D341Med (cell line): ENCODE measurements at regions not wholly inside any gene's neighbourhood (a gene's known extent, or its start where the extent isn't known, plus 50 kb on each side); places are given as distances from the start of the nearest gene placed in this dataset.
"Not testable (repeated sequence)": the region's sequence is repeated elsewhere in the genome, so short reads cannot be mapped to it uniquely, and the experiment has no call there.

Source experiments
- DNase-seq: peaks from one replicate; pipeline ENCODE4 v3.0.0; 2012; ENCODE audit warnings: low spot score

DNA sequence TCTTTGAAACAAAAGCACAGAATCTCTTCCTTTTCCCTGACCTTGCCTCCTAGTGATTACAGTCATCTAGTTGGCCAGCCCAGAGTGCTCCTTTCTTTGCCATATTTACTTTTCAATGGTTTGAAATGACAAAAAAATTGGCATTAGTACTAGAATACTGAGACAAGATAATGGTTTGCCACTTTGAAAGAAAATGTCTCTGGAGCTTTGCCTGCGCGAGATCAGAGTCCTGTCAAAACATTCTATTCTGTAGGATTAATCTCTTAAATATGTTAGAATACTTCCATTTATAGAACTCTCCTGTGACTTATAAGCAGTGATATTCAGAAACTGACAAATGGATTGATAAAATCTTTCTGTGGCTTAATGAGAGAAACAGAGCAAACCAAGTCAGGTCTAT, 484.0 kb upstream of the IZUMO3 start:
- no peak for DNase-seq

DNA sequence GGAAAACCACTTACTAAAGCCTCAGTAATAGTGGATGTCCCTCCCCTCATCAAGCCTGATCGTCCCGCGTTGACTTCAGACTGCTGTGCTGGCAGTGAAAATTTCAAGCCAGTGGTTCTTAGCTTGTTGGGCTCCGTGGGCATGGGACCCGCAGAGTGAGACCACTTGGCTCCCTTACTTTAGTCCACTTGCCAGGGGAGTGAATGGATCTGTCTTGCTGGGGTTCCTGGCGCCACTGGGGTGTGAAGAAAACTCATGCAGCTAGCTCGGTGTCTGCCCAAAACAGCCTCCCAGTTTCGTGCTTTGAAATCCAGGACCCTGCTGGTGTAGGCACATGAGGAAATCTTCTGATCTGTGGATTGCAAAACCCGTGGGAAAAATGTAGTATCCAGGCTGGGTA, 480.0 kb upstream of the IZUMO3 start:
- DNase-seq = no peak

DNA sequence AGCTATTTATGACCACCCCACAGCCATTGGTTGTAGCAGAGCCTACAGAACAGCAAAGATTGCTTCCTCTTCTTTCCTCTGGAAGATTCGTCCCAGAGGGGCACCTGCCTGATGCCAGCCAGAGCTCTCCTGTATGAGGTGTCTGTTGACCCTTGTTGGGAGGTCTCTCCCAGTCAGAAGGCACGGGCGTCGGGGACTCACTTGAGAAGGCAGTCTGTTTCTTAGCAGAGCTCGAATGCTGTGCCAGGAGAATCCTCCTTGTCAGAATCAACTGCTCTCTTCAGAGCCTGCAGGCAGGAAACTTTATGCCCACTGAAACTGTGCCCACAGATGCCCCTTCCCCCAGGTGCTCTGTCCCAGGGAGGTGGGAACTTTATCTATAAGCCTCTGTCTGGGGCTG, 479.5 kb upstream of the IZUMO3 start:
- no peak for DNase-seq

DNA sequence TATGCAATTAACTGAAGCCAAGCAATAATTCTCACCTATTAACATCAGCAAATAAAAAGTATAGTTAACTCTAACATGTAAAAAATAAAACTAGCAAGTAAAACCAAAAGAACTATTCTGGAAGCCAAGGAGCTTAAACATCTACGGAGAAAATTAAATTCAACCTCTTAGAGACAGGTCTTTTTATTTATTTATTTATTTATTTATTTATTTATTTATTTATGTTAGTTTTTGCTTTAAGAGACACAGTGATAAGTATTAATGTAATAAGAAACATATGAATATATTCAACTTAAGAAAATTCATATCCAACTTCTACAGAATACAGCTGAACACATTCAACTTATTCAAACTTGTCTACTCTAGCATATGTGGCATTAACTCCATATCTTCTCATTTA, 472.1 kb upstream of the IZUMO3 start:
- DNase-seq = no peak

DNA sequence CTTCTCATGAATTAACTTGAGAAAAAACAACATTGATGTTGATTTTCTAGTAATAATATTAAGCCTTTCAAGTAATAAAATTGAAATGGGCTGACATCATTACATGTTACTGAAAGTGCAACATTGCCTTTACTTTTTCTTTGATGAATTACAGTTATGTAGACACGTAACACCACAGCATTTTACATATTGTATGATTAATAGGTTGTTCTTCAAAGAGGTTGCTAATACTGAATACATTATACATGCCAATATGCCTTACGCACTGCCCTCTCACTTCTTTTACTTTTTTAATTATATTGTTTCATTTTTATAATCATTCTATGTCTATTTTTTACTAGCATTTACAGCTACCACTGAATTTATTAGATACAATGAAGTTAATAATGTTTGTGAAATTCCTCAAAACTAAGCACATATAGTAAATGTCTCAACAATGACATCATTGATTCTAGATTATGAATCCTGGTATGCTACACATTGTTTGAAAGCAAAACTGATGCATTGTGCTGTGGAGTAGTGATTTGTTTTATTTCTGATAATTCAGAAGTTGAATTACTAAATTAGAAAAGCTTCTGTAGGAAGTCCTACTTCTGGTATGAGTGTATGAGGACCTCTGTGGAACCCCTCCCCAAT, 464.4 kb upstream of the IZUMO3 start:
- no peak for DNase-seq

DNA sequence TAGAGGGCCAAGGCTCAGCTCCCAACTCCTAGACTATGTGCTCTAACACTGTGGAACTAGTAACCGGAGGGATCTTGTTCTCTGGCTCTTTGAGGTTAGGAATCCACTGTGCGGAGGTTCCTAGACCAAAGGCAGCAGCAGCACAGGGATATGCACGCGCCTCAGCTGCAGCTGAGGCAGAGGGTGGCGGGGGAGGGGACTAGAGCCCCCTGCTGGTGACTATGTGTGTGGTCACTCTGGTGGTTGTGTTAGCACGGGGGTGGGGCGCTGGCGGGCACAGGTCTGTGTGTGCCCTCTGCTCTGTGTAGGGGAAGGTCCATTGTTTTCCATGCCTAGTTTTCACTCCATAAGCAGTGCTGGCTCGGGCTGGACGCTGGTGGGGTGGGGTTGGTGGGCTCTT, 458.0 kb upstream of the IZUMO3 start:
- no peak for DNase-seq

DNA sequence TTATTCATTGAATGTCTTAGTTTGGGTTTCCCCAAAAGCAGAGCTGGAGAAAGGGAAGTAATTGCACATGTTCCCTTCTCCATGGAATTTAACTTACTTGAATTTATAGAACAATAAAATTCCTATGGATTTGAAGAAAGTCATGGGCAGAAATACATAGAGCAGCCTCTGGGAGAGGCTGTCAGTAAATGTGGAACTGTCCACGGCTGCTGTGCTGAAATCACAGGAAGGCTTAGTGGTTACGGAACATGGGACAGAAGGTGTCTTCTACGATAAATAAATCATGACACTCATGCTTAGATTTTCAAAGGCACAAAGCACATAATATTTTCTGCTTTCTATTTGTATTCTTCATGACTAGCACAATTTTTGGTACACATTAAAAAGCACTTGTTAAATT, 440.6 kb upstream of the IZUMO3 start:
- DNase-seq = no peak

DNA sequence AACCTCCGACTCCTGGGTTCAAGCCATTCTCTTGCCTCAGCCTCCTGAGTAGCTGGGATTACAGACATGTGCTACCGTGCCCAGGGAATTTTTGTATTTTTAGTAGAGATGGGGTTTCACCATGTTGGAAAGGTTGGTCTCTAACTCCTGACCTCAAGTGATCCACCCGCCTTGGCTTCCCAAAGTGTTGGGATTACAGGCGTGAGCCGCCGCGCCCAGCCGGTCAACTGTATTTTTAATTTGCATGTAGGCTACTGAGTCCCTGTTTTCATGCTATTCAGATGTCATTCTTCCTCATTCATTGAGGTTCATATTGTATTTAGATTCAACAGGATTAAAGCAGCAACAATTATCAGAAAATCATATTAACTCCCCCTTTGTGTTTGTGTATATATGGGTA, 425.1 kb upstream of the IZUMO3 start:
- not testable (repeated sequence) for DNase-seq

DNA sequence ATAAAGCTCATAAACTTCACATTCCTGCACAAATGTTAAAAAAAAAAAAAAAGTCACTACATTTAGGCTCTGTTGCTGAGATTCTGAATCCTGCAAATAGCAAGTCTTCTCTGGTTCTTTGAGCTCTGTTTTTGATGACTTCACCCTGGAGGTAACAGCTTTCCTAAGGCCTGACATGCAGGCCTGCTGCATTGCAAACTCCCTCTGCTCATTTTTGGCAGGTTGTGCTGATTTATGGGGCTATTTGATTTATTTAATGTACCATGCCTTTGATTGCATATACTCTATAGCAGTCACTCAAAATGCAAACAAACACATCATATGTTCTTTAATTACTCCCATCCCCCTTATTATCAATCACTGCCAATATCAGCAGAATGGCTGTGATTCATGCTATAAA, 416.1 kb upstream of the IZUMO3 start:
- no peak for DNase-seq

DNA sequence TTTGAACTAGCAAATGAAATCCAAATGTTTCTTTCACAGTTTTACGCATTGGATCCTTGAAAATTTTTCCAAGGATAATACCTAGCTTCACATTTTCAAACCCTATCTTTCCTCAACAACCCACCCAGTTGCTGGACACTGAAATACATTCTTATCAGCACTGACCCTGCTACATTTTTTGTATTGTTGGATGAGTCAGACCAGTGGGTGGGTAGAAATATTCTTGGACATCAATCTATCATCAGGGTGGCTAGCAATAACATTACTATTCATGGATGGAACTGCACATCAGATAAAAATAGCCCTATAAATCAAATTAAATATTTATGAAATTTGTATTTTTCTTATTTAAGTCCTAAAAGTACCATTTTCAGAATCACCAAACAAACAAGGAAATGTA, 407.4 kb upstream of the IZUMO3 start:
- no peak for DNase-seq

DNA sequence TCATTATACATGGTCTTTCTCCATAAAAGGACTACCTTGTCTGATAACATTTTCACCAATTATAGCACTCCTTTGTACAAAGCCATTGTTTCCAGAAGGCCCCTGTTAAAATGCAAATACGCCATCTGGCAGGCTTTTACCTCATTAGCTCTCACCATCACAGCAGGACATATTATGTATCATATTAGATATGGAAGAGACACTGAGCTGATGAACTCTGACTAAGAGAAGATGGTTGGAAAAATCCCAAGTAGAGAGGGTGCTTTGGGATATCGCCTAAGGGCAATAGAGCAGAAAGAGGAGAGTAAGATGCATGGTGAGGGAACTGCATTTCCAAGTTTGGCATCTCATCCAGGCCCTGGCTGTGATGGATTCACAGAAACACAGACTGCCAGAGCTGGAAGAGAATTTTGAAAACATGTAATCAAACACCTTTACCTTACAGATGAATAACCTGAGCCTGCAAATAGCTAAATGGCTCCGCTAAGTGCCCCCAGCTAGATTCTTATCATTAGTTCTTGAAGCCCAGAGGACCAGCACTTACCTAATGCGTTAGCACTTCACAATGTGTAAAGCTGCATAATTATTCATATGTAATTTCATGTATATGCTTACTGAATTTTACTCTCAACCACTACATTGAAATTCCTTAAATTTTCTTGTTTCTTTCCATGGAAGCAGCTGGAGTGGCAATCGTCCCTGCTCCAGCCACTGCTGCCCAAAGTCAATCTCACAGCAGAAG, 393.6 kb upstream of the IZUMO3 start:
- DNase-seq = peak; percentile 42

DNA sequence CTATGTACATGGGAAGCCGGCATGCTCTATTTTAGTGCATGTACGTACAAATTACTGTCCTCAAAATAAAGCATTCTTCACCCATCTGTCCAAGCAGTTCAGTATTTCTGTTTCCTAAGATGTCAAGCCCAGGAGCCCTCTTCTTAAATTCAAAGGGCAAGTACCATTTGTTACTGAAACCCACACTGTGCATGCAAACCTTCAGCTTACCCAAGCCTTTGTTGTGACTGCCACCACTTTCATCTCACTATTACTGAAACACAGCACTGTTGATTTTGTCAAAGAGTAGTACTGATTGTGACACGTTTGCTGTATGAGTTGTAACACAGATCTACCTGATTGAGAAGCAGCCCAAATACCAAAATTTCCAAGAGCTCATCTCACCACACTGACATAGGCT, 390.4 kb upstream of the IZUMO3 start:
- DNase-seq = no peak

DNA sequence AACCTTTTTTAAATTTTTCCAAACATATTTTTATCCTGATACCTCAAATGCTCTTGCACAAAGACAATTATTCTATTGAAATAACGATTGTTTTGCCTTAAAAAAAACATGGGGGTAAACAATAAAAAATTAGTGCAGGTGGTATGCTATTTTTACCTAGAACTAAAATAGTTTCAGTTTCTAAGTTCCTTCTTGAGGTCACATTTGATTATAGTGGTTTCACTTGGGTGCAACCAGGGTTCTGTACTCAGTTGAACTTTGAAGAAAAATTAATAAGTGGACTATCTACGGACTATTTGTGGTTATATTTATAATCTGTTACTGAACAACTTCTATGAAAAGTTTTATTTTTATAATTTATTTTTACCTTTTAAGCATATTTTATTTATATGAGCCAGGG, 387.1 kb upstream of the IZUMO3 start:
- no peak for DNase-seq

DNA sequence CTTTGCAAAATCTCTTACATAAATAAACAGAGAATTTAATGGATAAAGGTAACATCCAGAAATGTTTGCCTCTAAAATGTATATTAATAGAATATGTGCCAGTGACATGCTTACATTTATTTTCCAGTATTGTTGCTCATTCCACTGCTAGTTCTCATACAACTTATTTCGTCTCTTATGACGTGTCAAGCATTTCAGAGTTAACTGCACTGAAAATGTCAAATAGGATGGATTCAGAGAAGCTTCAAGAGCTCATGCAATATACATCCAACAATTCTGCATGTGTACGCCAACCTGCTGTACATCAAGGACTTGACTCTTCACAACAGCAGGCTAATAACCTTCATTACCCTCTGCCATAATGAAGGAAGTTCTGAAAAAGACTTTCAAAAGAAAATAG, 386.2 kb upstream of the IZUMO3 start:
- no peak for DNase-seq

DNA sequence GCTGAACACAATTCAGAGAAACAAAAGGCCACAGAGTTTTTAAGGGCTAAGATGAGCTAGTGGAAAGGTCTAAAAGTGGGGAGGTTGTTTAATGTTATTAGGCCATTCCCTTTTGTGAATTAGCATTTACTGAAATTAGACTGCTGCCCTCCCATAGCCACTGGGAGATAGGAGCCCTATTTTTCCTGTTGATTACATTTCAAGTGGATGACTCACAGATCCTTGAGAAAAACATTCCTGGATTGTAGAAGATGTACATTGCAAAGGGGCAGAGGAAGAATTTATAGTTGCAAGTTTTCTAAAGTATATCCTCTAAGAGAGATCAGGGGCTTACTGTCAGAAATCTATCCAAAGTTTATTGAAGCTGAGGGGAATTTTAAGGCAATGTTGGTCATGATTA, 367.1 kb upstream of the IZUMO3 start:
- no peak for DNase-seq

DNA sequence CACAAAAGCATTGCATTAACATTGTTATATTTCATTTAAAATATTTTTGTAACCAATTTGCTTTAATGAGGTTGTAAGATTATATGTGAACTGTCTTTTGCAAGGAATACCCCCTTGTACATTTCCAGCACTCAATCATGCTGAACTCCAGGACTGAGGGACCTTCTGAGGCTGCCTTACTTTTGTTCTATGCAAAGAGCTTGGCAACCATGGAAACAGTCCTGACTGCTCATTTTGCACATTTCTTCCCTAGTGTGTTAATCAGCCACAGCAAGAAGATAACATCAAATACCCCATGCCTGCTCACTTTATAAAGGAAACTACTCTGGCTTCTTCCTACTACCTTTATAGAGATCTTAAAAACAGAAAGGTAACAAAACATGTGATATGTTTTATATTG, 355.6 kb upstream of the IZUMO3 start:
- DNase-seq = no peak

DNA sequence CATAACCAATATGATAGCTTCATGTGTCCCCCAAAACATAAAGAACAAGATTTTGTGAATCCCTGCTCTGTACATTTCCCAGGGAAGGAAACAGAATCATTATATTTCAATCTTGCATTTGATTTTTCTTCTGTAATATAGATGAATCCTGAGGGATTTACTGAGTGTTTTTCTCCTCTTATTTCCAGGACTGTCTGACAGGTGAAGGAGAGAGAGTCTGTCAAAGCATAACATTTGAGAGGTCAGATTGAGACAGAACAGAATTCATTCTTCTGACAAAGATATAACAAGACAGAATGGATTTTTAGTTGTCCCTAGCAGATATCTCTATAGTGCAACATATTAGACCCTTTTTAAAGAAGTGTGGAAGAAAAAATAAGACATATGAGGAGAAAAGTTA, 354.5 kb upstream of the IZUMO3 start:
- DNase-seq = no peak

DNA sequence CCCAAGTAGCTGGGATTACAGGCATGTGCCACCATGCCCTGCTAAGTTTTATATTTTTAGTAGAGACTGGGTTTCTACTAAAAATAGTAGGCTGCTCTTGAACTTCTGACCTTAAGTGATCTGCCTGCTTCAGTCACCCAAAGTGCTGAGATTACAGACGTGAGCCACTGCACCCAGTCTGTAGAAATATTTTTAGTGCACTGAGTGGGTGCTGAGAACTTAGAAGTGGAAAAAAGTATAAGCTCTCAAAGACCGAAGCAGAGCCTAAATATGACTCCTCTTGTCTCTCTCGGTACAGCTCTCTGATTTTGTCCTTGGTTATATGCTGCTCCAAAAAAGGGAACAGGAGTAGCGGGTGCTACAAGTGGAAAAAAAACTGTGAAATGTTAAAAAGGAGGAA, 353.8 kb upstream of the IZUMO3 start:
- DNase-seq = no peak

DNA sequence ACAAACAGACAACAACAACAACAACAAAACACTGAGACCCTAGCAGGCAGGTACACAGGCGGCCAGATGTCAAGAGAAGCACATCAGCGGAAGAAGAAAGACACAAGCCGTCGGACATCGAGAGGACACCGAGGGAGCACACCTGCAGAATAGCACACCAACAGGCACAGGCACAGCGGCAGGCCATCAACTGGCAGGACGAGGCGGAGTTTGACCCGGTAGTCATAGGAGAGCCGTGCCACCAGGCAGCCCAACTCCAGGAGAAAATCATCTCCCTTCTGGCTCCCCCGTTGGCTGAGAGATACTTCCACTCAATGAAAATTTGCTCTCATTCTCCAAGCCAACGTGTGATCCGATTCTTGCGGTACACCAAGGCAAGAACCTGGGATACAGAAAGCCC, 352.1 kb upstream of the IZUMO3 start:
- no peak for DNase-seq

DNA sequence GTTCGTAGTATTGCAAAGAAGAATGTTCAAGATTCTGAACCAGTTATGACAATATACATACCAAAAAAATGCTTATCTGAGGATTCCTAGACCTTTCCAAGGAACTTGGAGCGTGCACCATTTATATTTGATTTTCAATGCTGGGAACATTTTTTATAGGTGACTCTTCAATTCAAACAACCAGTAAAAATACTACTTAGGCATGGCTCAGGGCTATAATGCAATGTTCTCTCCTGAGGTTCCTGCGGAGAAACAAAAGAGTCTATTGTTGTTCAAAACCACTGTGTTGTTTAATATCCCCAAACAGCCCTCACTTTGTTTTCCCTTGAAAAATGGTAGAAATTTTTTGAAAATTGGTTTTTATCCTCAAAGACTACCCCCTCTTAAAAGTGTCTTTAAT, 335.7 kb upstream of the IZUMO3 start:
- no peak for DNase-seq

DNA sequence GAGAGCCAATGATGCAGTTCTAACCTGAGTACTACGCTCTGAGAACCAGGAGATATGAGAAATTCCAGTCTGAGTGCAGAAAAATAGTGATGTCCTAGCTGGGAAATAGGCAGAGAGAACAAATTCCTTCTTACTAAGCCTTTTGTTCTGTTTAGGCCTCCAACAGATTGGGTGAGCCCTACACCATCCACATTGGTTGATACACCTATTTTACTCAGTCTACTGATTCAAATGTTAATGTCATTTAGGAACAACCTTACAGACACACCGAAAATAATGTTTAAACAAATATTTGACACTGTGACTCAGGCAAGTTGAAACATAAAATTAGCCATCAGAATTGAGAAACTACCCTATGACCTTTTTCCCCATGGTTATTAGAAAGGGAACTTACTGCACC, 333.9 kb upstream of the IZUMO3 start:
- no peak for DNase-seq

DNA sequence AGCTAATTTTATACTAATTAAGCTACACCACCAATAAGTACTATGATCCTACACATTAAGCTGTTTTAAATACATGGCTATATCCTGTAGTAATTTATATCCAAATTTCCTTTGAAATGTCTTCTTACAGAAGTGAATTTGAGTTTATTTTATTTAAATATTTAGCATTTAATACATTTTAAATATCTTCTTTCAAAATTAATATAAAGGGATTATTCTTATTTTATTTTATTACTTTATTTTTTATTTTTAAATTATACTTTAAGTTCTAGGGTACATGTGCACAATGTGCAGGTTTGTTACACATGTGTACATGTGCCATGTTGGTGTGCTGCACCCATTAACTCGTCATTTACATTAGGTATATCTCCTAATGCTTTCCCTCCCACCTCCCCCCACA, 310.9 kb upstream of the IZUMO3 start:
- not testable (repeated sequence) for DNase-seq

DNA sequence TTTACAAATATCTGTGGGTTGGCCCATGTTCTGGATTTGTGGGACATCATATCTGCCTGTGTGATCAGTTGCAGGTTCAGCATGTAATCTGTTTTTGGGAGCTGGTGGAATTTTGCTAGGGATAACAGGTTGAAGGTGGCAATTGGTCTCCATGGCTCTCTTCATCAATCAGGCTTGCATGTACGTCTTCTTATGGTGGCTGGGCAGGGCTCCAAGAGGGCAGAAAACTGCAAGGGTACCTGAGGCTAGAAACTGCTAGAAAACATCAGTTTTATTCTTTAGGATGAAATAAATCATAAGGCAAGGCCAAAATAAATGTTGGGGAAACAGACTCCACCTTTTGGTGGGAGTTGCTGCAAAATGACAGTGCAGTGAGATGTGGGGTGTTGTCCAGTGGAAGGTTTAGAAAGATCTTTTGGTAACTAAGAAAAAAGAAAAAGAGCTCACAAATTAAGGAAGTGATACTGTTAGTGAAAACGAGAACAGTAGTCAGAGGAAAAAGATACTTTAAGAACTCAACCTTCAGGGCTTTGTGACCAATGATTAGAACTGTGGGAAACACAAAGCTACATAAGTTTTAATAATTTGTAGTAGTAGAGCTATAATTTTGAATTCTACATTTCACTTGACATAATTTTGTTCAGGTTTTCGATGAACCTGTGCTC, 300.7 kb upstream of the IZUMO3 start:
- no peak for DNase-seq

DNA sequence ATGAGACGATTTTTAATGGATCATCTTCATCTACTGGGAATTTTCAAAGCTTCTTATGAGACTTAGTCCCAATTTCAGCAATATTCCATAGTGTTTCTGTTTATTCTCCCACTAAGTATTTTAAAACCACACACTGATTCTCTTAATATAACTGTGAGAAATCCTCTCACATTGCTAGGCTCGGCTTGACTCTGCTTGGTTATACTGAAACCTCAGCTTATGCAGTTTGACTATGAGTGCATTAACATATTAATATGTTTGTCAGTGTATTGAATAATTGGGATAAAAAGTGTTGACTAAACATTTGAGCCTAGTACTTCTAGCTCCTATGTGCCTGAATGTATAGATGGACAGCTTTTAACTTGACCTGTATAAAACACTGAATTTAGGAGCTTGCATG, 298.5 kb upstream of the IZUMO3 start:
- DNase-seq = no peak
